ENCODE measurements at regions not wholly inside any gene's neighbourhood (a gene's known extent, or its start where the extent isn't known, plus 50 kb on each side); places are given as distances from the start of the nearest gene placed in this dataset.

- TF ChIP-seq, protein P1, sequence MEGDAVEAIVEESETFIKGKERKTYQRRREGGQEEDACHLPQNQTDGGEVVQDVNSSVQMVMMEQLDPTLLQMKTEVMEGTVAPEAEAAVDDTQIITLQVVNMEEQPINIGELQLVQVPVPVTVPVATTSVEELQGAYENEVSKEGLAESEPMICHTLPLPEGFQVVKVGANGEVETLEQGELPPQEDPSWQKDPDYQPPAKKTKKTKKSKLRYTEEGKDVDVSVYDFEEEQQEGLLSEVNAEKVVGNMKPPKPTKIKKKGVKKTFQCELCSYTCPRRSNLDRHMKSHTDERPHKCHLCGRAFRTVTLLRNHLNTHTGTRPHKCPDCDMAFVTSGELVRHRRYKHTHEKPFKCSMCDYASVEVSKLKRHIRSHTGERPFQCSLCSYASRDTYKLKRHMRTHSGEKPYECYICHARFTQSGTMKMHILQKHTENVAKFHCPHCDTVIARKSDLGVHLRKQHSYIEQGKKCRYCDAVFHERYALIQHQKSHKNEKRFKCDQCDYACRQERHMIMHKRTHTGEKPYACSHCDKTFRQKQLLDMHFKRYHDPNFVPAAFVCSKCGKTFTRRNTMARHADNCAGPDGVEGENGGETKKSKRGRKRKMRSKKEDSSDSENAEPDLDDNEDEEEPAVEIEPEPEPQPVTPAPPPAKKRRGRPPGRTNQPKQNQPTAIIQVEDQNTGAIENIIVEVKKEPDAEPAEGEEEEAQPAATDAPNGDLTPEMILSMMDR (IDR thresholded peaks at IDR 0.05) = no peak
- no peak for TF ChIP-seq POLR2A (IDR thresholded peaks at IDR 0.05)
Observed at GRCh38 chr10:111956841-111957240, 226.7 kb downstream of the GPAM start.
